HG02763 (cell line): ENCODE measurements at regions not wholly inside any gene's neighbourhood (a gene's known extent, or its start where the extent isn't known, plus 50 kb on each side); places are given as distances from the start of the nearest gene placed in this dataset.

Experiments used
- ATAC-seq: cut with Tn5 transposase; IDR thresholded peaks from one replicate; pipeline ENCODE4 v1.9.1; 2021; ENCODE audit warnings: mild to moderate bottlenecking, moderate library complexity; ENCODE audit not compliant: unreplicated experiment

GRCh38 chr2:2935445-2936149, 442.0 kb downstream of the EIPR1 start:
- no peak for ATAC-seq

- no peak for ATAC-seq
Measured at GRCh38 chr2:2933426-2933825, 444.2 kb downstream of the EIPR1 start.

GRCh38 chr2:2932692-2933305, 444.8 kb downstream of the EIPR1 start:
- ATAC-seq = no peak

DNA sequence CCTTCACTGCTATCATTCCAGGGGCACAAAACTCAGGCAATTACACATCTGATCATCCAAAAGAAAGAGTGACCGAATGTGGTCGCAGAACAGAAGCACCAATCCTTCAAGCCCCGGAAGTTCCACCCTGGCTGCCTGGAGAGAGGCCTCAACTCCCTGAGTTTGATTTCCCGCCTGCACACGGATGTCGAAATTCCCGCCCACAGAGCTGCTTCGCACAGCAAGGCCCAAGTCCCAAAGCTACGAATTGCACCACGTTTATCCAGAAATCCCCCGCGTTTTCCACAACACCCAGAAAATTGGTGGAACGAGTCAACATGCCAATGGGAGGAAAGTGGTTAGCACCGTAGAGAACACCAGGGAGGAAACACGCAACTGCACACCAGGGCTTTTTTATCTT, 445.4 kb downstream of the EIPR1 start:
- no peak for ATAC-seq

DNA sequence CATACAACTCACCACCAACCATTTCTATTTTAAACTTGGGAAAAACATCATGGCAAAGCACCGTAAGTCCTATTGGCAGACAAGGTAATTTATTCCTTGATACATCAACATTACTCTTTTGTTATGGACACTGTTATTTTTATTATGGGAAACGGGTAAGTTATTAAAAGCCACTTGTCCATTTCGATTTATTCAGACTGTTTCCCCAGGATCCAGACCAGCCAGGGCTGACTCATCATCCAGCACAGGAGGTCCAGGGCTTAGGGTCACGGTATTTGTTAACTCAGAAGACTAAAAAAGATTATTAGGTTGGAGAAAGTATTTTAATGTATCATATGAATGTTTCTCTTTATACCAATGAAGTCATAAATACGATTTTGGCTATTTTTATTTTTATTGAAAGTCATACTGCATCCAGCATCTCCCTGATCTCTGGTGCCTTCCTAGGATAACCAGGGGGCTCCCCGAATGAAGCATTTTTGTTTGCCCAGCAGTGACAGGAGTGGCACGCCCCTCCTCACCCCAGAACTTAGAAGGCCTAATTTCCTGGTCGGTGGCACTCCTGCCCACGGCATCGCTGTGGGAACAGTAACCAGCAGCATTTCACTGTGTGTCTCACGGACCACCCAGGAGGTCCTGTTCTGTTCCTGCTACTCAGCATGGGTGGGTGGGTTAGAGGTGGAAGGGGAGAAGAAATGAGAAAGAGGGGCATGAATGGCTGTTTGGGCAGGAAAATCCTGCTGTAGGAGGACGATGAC, 446.1 kb downstream of the EIPR1 start:
- ATAC-seq = no peak

DNA sequence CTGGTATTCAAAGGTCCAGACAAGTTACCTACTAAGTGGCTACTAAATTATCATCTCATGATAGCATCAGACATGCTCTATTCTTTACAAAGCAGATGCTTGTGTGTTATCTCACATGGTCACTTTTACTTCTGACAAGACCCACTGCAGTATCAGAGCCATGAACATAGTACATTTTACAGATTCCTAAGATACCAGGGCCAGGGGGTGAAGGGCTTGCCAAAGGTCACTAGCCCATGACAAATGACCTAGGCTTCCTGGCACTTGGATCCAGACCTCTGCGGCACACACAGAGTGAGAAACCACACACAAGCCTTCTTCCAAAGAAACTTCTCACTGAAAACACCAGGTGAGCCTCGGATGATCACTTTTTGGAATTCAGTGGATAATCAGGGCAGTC, 446.8 kb downstream of the EIPR1 start:
- no peak for ATAC-seq

GRCh38 chr2:2926858-2927175, 450.8 kb downstream of the EIPR1 start:
- peak; percentile 25 for ATAC-seq

GRCh38 chr2:2926009-2926857, 451.4 kb downstream of the EIPR1 start:
- ATAC-seq = peak; percentile 56

DNA sequence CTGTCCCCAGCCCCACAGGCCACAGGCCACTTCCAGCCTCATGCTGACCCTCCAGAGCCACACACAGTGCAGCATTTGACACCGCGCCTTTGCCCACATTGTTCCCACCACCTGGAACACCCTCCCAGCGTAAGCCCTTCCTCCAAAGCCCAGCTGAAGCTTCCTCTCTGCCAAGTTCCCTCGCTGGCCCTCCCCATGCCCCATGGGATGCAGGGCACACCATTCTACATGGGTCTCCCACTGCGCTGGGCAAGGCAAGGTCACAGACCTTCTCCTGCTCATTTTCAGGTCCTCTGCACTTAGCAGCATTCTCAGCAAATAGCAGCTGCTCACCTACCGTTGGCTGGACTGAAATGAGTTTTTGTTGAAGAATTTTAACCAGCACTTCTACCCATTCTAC, 455.5 kb downstream of the EIPR1 start:
- ATAC-seq = no peak

- ATAC-seq = no peak
Measured at GRCh38 chr2:2921011-2921720, 456.5 kb downstream of the EIPR1 start.

DNA sequence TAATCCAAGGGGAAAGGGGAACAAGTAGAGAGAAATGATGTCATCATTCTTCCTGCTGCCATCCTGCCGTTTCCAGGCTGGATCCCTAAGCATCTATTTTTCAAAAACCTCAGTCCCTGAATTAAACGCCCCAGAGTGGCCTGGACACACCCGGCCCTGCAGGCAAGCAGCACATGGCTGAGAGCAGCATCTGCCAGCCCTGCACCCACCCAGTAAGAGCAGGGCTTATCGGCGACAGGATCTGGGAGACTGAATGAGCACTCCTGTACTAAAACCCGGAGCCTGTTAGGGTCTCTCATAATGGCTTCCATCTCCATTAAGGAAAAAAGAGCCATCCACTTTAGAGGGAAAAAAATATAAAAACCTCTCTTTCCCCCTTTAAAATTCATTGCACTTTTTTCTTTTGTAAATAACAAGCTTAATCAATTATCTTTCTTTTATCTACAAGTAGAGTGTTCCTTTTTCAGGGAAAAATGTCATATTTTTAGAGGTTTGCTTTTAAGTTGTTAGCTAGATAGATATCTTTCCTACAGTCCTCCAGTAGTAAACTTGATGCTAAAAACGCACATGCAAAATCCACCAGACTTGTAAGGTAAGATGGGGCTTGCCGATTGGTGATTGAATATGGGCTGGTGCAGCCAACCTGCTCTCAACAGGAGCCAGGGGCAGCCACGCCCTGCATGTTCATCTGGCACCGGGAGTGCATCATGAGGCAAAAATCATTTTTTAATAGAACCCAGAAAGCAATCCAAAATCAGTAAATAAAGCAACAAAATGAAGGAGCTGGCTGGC, 457.8 kb downstream of the EIPR1 start:
- no peak for ATAC-seq

- ATAC-seq = no peak
Measured at GRCh38 chr2:2919026-2919425, 458.6 kb downstream of the EIPR1 start.

GRCh38 chr2:2916621-2917020, 461.0 kb downstream of the EIPR1 start:
- ATAC-seq = no peak

GRCh38 chr2:2914252-2914651, 463.4 kb downstream of the EIPR1 start:
- ATAC-seq = no peak

DNA sequence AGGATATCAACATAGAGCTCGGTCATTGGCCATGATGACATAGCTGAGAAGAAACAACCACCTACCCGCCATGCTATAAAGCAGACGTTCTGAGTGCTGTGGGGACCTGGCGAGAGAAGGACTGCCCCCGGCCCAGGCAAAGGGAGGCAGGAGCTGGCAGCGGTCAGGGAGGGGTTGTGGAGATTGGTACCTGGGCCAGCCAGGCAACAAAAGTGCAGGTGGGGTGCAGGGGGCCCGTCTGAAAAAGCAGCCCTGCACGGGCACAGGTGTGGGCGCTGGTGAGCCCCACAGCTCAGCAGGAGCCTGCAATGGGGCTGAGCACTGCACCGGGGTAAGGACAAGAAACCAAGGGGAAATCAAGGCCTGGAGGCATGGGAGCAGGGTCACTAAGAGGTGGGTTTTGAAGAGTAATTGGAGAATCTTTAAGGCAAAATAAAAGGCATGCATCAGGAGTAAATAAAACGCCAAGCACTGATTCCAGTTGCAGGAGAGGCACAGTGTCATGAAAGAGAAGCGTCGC, 464.0 kb downstream of the EIPR1 start:
- ATAC-seq = no peak

DNA sequence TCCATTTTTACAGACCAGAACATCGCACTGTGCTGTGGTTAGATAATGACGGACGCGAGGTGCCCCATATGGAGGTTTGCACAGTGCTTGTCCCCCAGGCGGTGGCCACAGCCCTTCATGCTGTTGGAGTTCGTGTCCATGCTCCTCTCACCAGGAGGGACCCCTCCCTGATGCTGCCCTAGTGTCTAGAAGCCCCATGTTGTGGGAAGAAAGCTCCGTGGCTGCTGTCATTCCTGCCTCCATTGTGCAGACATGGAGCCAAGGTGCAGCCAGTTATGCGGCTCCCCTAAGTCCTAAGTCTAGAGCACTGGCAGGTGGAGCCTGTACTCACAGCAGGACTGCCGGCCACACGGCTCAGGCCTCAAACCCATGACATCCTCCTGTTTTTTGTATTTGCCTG, 464.9 kb downstream of the EIPR1 start:
- ATAC-seq = no peak

DNA sequence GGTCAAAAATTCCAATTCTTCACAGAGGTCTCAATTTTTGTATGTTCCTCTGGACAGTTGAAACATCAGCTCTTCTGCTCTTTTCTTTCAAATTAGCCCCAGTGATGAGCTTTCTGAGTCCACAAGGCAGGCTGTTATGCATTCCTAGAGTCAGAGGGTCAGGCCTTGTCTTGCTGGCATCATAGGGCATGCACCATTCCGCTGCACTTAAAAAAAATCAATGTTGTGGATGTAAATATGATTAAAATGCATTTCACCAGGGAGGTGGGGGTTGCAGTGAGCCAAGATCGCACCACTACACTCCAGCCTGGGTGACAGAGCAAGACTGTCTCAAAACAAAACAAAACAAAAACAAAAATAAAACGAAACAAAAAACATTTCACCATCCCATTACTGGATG, 465.3 kb downstream of the EIPR1 start:
- no peak for ATAC-seq

- ATAC-seq = no peak
Measured at GRCh38 chr2:2910259-2910658, 467.4 kb downstream of the EIPR1 start.

DNA sequence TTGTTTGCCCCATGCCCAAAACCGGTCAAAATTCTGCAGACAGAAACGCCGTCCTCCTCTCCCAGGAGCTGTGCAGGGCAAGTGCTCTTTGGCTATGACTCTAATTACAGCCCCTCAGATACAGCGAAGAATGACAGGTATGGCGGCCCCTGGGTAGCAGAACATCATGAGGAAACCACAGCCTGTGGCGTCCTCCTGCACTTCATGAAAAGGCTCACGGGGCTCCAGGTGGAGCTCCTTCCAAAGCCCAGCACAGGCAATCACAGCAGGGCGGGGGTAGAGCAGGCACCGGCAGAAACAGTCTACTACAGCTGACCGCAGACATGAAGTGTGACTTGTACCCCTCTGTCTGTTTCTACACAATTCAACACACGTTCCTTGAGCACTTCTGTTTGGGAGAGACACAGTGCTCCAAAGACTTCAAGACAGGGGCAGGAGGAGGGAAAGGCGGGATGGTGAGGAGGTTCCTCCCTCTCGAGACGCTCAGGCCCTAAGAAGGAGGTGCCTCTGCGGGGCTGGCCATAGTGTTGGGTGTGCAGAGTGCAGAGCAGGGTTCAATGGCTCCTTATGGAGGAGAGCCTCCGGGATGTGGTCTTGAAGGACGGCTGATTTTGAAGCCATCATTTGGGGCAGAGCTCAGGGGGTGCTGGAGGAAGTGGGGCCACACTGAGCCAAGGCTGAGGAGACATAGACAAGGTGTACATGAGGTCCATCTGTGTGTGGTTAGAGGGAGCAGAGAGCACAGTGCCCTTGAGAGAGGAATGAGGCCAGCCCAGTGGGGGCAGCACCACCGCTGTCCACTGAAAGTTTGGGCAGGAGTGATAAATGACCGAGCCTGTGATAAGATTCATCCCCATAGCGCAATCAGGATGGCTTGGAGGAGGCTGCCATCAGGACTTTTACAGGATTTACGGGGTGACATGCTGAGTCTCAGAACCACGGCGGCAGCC, 468.3 kb downstream of the EIPR1 start:
- ATAC-seq = no peak
